ENCODE measurements at regions not wholly inside any gene's neighbourhood (a gene's known extent, or its start where the extent isn't known, plus 50 kb on each side); places are given as distances from the start of the nearest gene placed in this dataset.

- TF ChIP-seq, protein P1, sequence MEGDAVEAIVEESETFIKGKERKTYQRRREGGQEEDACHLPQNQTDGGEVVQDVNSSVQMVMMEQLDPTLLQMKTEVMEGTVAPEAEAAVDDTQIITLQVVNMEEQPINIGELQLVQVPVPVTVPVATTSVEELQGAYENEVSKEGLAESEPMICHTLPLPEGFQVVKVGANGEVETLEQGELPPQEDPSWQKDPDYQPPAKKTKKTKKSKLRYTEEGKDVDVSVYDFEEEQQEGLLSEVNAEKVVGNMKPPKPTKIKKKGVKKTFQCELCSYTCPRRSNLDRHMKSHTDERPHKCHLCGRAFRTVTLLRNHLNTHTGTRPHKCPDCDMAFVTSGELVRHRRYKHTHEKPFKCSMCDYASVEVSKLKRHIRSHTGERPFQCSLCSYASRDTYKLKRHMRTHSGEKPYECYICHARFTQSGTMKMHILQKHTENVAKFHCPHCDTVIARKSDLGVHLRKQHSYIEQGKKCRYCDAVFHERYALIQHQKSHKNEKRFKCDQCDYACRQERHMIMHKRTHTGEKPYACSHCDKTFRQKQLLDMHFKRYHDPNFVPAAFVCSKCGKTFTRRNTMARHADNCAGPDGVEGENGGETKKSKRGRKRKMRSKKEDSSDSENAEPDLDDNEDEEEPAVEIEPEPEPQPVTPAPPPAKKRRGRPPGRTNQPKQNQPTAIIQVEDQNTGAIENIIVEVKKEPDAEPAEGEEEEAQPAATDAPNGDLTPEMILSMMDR (IDR thresholded peaks at IDR 0.05; ENCODE audit: insufficient read depth, low read depth, low read length) = no peak
- no peak for TF ChIP-seq EZH2 (IDR thresholded peaks at IDR 0.05; ENCODE audit: insufficient read depth, low read length)
Measured at GRCh38 chr1:163758977-163759670, 437.4 kb downstream of the NUF2 start.

All from astrocyte (in vitro differentiated cells and primary cell).